Naive B cell (primary cell): ENCODE measurements at regions not wholly inside any gene's neighbourhood (a gene's known extent, or its start where the extent isn't known, plus 50 kb on each side); places are given as distances from the start of the nearest gene placed in this dataset.

Experiments
- ATAC-seq, 2 donors: fragments of 150-1000 bp; cut with Tn5 transposase; 2 replicates each; pipeline ENCODE4 v1.10.0; 2021; ENCODE audit warnings: low read depth in 2 of 2, mild to moderate bottlenecking in 2 of 2, moderate library complexity in 2 of 2
- DNase-seq: peaks from one replicate; pipeline ENCODE4 v3.0.0; 2022
- H3K27ac Mint-ChIP-seq, 6 donors: one replicate each; pipeline ENCODE4 v1.8.0; 2020 to 2022; ENCODE audit warnings: mild to moderate bottlenecking in 6 of 6, mixed read lengths in 6 of 6, moderate library complexity in 5 of 6, inconsistent platforms in 2 of 6
- H3K27me3 Mint-ChIP-seq, 3 donors: one replicate each; pipeline ENCODE4 v1.8.0; 2021 to 2022; ENCODE audit warnings: mixed read lengths in 3 of 3, mild to moderate bottlenecking in 1 of 3
- H3K36me3 Mint-ChIP-seq, 2 donors: one replicate each; pipeline ENCODE4 v1.8.0; 2020 to 2022; ENCODE audit warnings: mixed read lengths in 2 of 2, inconsistent platforms in 1 of 2, mild to moderate bottlenecking in 1 of 2
- H3K4me1 Mint-ChIP-seq, 3 donors: one replicate each; pipeline ENCODE4 v1.8.0; 2020 to 2022; ENCODE audit warnings: mixed read lengths in 3 of 3, inconsistent platforms in 1 of 3, mild to moderate bottlenecking in 1 of 3, moderate library complexity in 1 of 3
- H3K4me3 Mint-ChIP-seq, 8 donors: one replicate each; pipeline ENCODE4 v1.8.0; 2020 to 2022; ENCODE audit warnings: mild to moderate bottlenecking in 8 of 8, mixed read lengths in 8 of 8, moderate library complexity in 8 of 8, inconsistent platforms in 2 of 8
- H3K9me3 Mint-ChIP-seq, 7 donors: one replicate each; pipeline ENCODE4 v1.8.0; 2020 to 2022; ENCODE audit warnings: mixed read lengths in 7 of 7, mild to moderate bottlenecking in 5 of 7, inconsistent platforms in 2 of 7, moderate library complexity in 1 of 7

GRCh38 chr12:128178966-128179365, 88.0 kb upstream of the TMEM132C start:
- Mint-ChIP-seq H3K9me3 (peaks cover 3 to 17% (median 8%) of the 10 kb centered on the region in 7 donors), H3K4me3 (no peak overlapping the region), H3K27ac (no peak overlapping the region), H3K36me3 (no peaks in the 10 kb centered on the region), H3K4me1 (no peaks in the 10 kb centered on the region), H3K27me3 (no peaks in the 10 kb centered on the region)
- ATAC-seq (no peak), DNase-seq (no peak)

GRCh38 chr12:128180166-128180565, 86.8 kb upstream of the TMEM132C start:
- no peak overlapping the region for H3K4me3 Mint-ChIP-seq
- DNase-seq (no peak), ATAC-seq (no peak)
- H3K4me1 Mint-ChIP-seq, result no peaks in the 10 kb centered on the region
- no peaks in the 10 kb centered on the region for H3K27me3 Mint-ChIP-seq
- H3K36me3 Mint-ChIP-seq, result no peaks in the 10 kb centered on the region
- H3K9me3 Mint-ChIP-seq, result peaks cover 3 to 20% (median 8%) of the 10 kb centered on the region in 7 donors
- H3K27ac Mint-ChIP-seq, result no peak overlapping the region

GRCh38 chr12:128190052-128190451, 76.9 kb upstream of the TMEM132C start:
- H3K27me3 Mint-ChIP-seq, result no peaks in the 10 kb centered on the region
- peaks cover 0 to 12% (median 4%) of the 10 kb centered on the region in 7 donors for H3K9me3 Mint-ChIP-seq
- H3K4me3 Mint-ChIP-seq, result no peak overlapping the region
- ATAC-seq (no peak), DNase-seq (no peak)
- no peaks in the 10 kb centered on the region for H3K36me3 Mint-ChIP-seq
- no peak overlapping the region for H3K27ac Mint-ChIP-seq
- H3K4me1 Mint-ChIP-seq, result no peaks in the 10 kb centered on the region

GRCh38 chr12:128190614-128191013, 76.4 kb upstream of the TMEM132C start:
- no peaks in the 10 kb centered on the region for H3K4me1 Mint-ChIP-seq
- DNase-seq (no peak), ATAC-seq (no peak)
- H3K36me3 Mint-ChIP-seq, result no peaks in the 10 kb centered on the region
- H3K9me3 Mint-ChIP-seq, result peaks cover 0 to 12% (median 4%) of the 10 kb centered on the region in 7 donors
- no peak overlapping the region for H3K4me3 Mint-ChIP-seq
- no peak overlapping the region for H3K27ac Mint-ChIP-seq
- no peaks in the 10 kb centered on the region for H3K27me3 Mint-ChIP-seq

- no peaks in the 10 kb centered on the region for H3K27me3 Mint-ChIP-seq
- no peaks in the 10 kb centered on the region for H3K36me3 Mint-ChIP-seq
- DNase-seq (no peak), ATAC-seq (no peak)
- H3K27ac Mint-ChIP-seq, result no peak overlapping the region
- H3K4me1 Mint-ChIP-seq, result no peaks in the 10 kb centered on the region
- no peak overlapping the region for H3K4me3 Mint-ChIP-seq
- peaks cover 0 to 16% (median 4%) of the 10 kb centered on the region in 7 donors for H3K9me3 Mint-ChIP-seq
These were observed 75.6 kb upstream of the TMEM132C start for GRCh38 chr12:128191380-128191779.

- no peak overlapping the region for H3K27ac Mint-ChIP-seq
- H3K4me1 Mint-ChIP-seq, result no peaks in the 10 kb centered on the region
- no peak for ATAC-seq
These were observed 62.3 kb upstream of the TMEM132C start for GRCh38 chr12:128204711-128205110.

GRCh38 chr12:128205145-128205544, 61.8 kb upstream of the TMEM132C start:
- H3K36me3 Mint-ChIP-seq, result no peaks in the 10 kb centered on the region
- H3K27ac Mint-ChIP-seq, result no peak overlapping the region
- no peaks in the 10 kb centered on the region for H3K27me3 Mint-ChIP-seq
- no peak for ATAC-seq
- no peak overlapping the region for H3K4me3 Mint-ChIP-seq
- no peak for DNase-seq
- H3K4me1 Mint-ChIP-seq, result no peaks in the 10 kb centered on the region
- peaks cover 0 to 23% (median 4%) of the 10 kb centered on the region in 7 donors for H3K9me3 Mint-ChIP-seq

More at GRCh38 chr12:128204711-128205110, 62.3 kb upstream of the TMEM132C start:
- Mint-ChIP-seq H3K27me3 (no peaks in the 10 kb centered on the region), H3K36me3 (no peaks in the 10 kb centered on the region), H3K4me3 (no peak overlapping the region), H3K9me3 (peaks cover 0 to 23% (median 5%) of the 10 kb centered on the region in 7 donors)
- DNase-seq, result no peak

GRCh38 chr12:128205758-128206157, 61.2 kb upstream of the TMEM132C start:
- no peak for ATAC-seq
- Mint-ChIP-seq H3K4me3 (no peak overlapping the region), H3K9me3 (peaks cover 0 to 24% (median 2%) of the 10 kb centered on the region in 7 donors), H3K4me1 (no peaks in the 10 kb centered on the region), H3K27me3 (no peaks in the 10 kb centered on the region), H3K27ac (no peak overlapping the region), H3K36me3 (no peaks in the 10 kb centered on the region)
- no peak for DNase-seq
